ENCODE measurements at regions not wholly inside any gene's neighbourhood (a gene's known extent, or its start where the extent isn't known, plus 50 kb on each side); places are given as distances from the start of the nearest gene placed in this dataset.

- DNase-seq = no peak
Observed at GRCh38 chr5:98470747-98471146, 302.7 kb upstream of the RGMB start.

- no peak for DNase-seq
Observed at GRCh38 chr5:98471458-98471857, 302.0 kb upstream of the RGMB start.

- DNase-seq = no peak
Observed at GRCh38 chr5:98474216-98474615, 299.2 kb upstream of the RGMB start.

- DNase-seq = no peak
Observed at GRCh38 chr5:98474782-98475181, 298.7 kb upstream of the RGMB start.

GRCh38 chr5:98482321-98483300 lies 290.9 kb upstream of the RGMB start:
- DNase-seq = no peak

GRCh38 chr5:98483301-98483685 lies 290.2 kb upstream of the RGMB start:
- DNase-seq = no peak

- DNase-seq = no peak
Observed at GRCh38 chr5:98489021-98489420, 284.4 kb upstream of the RGMB start.

- DNase-seq = no peak
Observed at GRCh38 chr5:98490348-98490747, 283.1 kb upstream of the RGMB start.

- DNase-seq = no peak
Observed at GRCh38 chr5:98492258-98492657, 281.2 kb upstream of the RGMB start.

- no peak for DNase-seq
Observed at GRCh38 chr5:98497418-98497817, 276.0 kb upstream of the RGMB start.

GRCh38 chr5:98498028-98498427 lies 275.4 kb upstream of the RGMB start:
- no peak for DNase-seq

- no peak for DNase-seq
Observed at GRCh38 chr5:98499892-98500291, 273.6 kb upstream of the RGMB start.

- no peak for DNase-seq
Observed at GRCh38 chr5:98500811-98501210, 272.7 kb upstream of the RGMB start.

GRCh38 chr5:98503616-98504015 lies 269.8 kb upstream of the RGMB start:
- no peak for DNase-seq

- DNase-seq = no peak
Observed at GRCh38 chr5:98504505-98504904, 269.0 kb upstream of the RGMB start.

- no peak for DNase-seq
Observed at GRCh38 chr5:98510143-98510985, 263.1 kb upstream of the RGMB start.

- no peak for DNase-seq
Observed at GRCh38 chr5:98513380-98513779, 260.1 kb upstream of the RGMB start.

GRCh38 chr5:98514215-98514614 lies 259.2 kb upstream of the RGMB start:
- DNase-seq = no peak

GRCh38 chr5:98516701-98517100 lies 256.8 kb upstream of the RGMB start:
- DNase-seq = no peak

- no peak for DNase-seq
Observed at GRCh38 chr5:98517560-98518366, 255.7 kb upstream of the RGMB start.

- DNase-seq = no peak
Observed at GRCh38 chr5:98518754-98519153, 254.7 kb upstream of the RGMB start.

GRCh38 chr5:98519571-98519970 lies 253.9 kb upstream of the RGMB start:
- DNase-seq = peak; percentile 59

- no peak for DNase-seq
Observed at GRCh38 chr5:98521821-98522220, 251.6 kb upstream of the RGMB start.

All from MV-4-11 (cell line).